ENCODE measurements at regions not wholly inside any gene's neighbourhood (a gene's known extent, or its start where the extent isn't known, plus 50 kb on each side); places are given as distances from the start of the nearest gene placed in this dataset.

DNA sequence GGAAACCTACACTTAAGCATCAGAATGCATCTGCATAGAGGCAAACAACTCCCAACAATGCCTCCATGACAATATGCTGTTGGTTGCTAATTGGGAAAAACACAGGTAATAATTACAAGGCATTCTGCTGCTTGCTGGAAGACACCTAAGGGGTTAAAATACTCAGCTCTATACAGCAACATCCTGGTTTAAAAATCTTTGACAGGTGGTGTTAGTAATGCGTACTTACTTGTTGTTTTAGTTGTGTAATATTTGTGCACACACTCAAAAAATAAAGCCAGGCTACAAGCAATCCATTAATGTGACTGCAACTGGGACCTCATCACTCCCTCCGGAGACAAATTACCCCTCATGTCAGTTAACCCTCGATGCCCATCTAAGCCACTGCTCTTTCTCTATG lies 126.3 kb upstream of the ELL2 start (continued):
- TF ChIP-seq JUN (IDR thresholded peaks at IDR 0.05; ENCODE audit: low read depth, low read length) (no peak), GTF2F1 (IDR thresholded peaks at IDR 0.05; ENCODE audit: borderline replicate concordance, low read depth, low read length) (no peak)

Measured in H1 (cell line).